Breast epithelium (tissue), 3 donors: ENCODE measurements at regions not wholly inside any gene's neighbourhood (a gene's known extent, or its start where the extent isn't known, plus 50 kb on each side); places are given as distances from the start of the nearest gene placed in this dataset.

Experiments
- POLR2AphosphoS5 ChIP-seq, 3 donors: sonication (generic); formaldehyde crosslinking; IDR thresholded peaks; one replicate each; pipeline ENCODE4 v1.6.1; 2017; ENCODE audit warnings: antibody characterized with exemption in 3 of 3
- TF ChIP-seq, protein P1 (sequence below), 3 donors: fragments of 450-650 bp; IDR thresholded peaks; one replicate each; pipeline ENCODE4 v1.5.1; 2016 to 2017; ENCODE audit warnings: antibody characterized with exemption in 3 of 3, mild to moderate bottlenecking in 3 of 3, moderate library complexity in 3 of 3

DNA sequence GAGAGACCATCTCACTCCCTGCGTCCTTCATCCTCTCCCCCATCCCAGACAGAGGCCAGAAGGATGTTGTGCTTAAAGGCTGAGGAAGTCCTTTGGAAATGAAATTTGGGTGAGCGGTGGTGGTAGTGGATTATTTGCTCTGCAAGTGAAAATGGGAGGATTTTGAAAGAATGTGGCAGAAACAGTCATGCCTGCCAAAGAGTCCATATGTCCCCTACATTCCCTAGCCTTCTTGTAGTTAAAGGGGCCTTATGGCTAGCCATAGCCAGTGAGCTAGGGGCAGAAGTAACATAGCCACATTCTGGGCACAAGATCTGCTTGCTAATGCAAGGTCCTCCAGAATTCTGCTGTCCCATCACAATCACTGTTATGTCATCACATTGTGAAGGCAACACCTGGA lies 360.2 kb upstream of the TSHZ3 start:
- TF ChIP-seq POLR2AphosphoS5 (IDR thresholded peaks at IDR 0.05): no peak
- TF ChIP-seq, protein P1, sequence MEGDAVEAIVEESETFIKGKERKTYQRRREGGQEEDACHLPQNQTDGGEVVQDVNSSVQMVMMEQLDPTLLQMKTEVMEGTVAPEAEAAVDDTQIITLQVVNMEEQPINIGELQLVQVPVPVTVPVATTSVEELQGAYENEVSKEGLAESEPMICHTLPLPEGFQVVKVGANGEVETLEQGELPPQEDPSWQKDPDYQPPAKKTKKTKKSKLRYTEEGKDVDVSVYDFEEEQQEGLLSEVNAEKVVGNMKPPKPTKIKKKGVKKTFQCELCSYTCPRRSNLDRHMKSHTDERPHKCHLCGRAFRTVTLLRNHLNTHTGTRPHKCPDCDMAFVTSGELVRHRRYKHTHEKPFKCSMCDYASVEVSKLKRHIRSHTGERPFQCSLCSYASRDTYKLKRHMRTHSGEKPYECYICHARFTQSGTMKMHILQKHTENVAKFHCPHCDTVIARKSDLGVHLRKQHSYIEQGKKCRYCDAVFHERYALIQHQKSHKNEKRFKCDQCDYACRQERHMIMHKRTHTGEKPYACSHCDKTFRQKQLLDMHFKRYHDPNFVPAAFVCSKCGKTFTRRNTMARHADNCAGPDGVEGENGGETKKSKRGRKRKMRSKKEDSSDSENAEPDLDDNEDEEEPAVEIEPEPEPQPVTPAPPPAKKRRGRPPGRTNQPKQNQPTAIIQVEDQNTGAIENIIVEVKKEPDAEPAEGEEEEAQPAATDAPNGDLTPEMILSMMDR (IDR thresholded peaks at IDR 0.05): no peak
